GM12878 (cell line): ENCODE measurements at regions not wholly inside any gene's neighbourhood (a gene's known extent, or its start where the extent isn't known, plus 50 kb on each side); places are given as distances from the start of the nearest gene placed in this dataset.

Experiments used
- ATAC-seq: fragments of 200-7000 bp; cut with Tn5 transposase; 3 replicates; pipeline ENCODE4 v1.9.1; 2020; ENCODE audit warnings: mild to moderate bottlenecking, moderate library complexity
- BruUV-seq: library from RNA; stranded (reverse); fragments of 400-500 nt; replicated peaks from 2 replicates; lab custom pipeline; 2021; lab: Mats Ljungman, UMichigan
- CTCF ChIA-PET: fragments of 300-600 bp; sonication (Branson Sonifier 250); formaldehyde crosslinking; extraction: SDS; loops from one replicate; lab custom pipeline; 2021; ENCODE audit warnings: inconsistent platforms; lab: Yijun Ruan, JAX
- POLR2A ChIA-PET: fragments of 350-600 bp; formaldehyde crosslinking; extraction: SDS; loops from one replicate; lab custom pipeline; 2021; ENCODE audit warnings: inconsistent platforms; lab: Charles Lee
- RAD21 ChIA-PET: fragments of 300-600 bp; sonication (Branson Sonifier 250); formaldehyde crosslinking; loops from one replicate; lab custom pipeline; 2023; ENCODE audit warnings: antibody characterized with exemption; ENCODE audit not compliant: unreplicated experiment; lab: Charles Lee
- SMC1A ChIA-PET: fragments of 300-600 bp; sonication (Branson Sonifier 250); formaldehyde crosslinking; loops from one replicate; lab custom pipeline; 2023; ENCODE audit not compliant: unreplicated experiment, uncharacterized antibody; lab: Charles Lee
- DNase-seq: peaks from one replicate; pipeline ENCODE4 v3.0.0-alpha.2; 2011; ENCODE audit warnings: low read depth, low spot score
- FAIRE-seq: peaks from 3 replicates; lab custom pipeline; 2011; peaks lifted over from hg19 to GRCh38; lab: Jason Lieb, UNC
- H2AFZ ChIP-seq: 2 replicates; pipeline ENCODE4 v1.6.0; 2011; ENCODE audit warnings: low read depth, low read length, control low read depth; ENCODE audit not compliant: control insufficient read depth
- H3K27ac ChIP-seq: 2 replicates; pipeline ENCODE4 v1.5.1; 2011; ENCODE audit warnings: control low read depth; ENCODE audit not compliant: control insufficient read depth, insufficient read depth
- H3K27me3 ChIP-seq, 2 experiments: replicated peaks in 1 of 2; 2 replicates each; pipeline versions ENCODE4 v1.6.0 to v1.6.1; 2011; ENCODE audit warnings: low read length in 1 of 2; ENCODE audit not compliant: control insufficient read depth in 2 of 2, insufficient read depth in 2 of 2
- H3K36me3 ChIP-seq, 2 experiments: 2 replicates each; pipeline ENCODE4 v1.5.1; 2011; ENCODE audit warnings: low read length in 1 of 2; ENCODE audit not compliant: control insufficient read depth in 2 of 2, insufficient read depth in 2 of 2
- H3K4me1 ChIP-seq: 2 replicates; pipeline ENCODE4 v1.6.1; 2011; ENCODE audit warnings: mild to moderate bottlenecking, low read length, moderate library complexity, mixed read lengths; ENCODE audit not compliant: control insufficient read depth, insufficient read depth
- H3K4me2 ChIP-seq: 2 replicates; pipeline ENCODE4 v1.6.0; 2011; ENCODE audit warnings: control low read depth; ENCODE audit not compliant: control insufficient read depth, insufficient read depth
- H3K4me3 ChIP-seq: fragments of 200-600 bp; sonication (generic); 2 replicates; pipeline ENCODE4 v1.5.1; 2016
- H3K79me2 ChIP-seq: 2 replicates; pipeline ENCODE4 v1.6.0; 2011; ENCODE audit warnings: low read length; ENCODE audit not compliant: control insufficient read depth, insufficient read depth
- H3K9ac ChIP-seq: 2 replicates; pipeline ENCODE4 v1.8.0; 2011; ENCODE audit warnings: low read length, control low read depth, mixed read lengths; ENCODE audit not compliant: control insufficient read depth, insufficient read depth
- H3K9me3 ChIP-seq: replicated peaks from 3 replicates; pipeline ENCODE4 v1.5.1; 2011; ENCODE audit warnings: mild to moderate bottlenecking, low read length; ENCODE audit not compliant: control insufficient read depth, insufficient read depth
- H4K20me1 ChIP-seq: 2 replicates; pipeline ENCODE4 v1.6.0; 2011; ENCODE audit not compliant: control insufficient read depth, insufficient read depth
- BRCA1 ChIP-seq: IDR thresholded peaks from 2 replicates; pipeline ENCODE4 v1.6.1; 2011; ENCODE audit warnings: low read depth, low read length, improper control_type of control experiment
- CREB1 ChIP-seq: IDR thresholded peaks from 2 replicates; pipeline ENCODE4 v1.6.1; 2012; ENCODE audit warnings: low read depth, mild to moderate bottlenecking, inconsistent platforms
- EED ChIP-seq: sonication (generic); IDR thresholded peaks from 2 replicates; pipeline ENCODE4 v1.6.1; 2016; ENCODE audit warnings: antibody characterized with exemption, low read depth
- FOXM1 ChIP-seq: IDR thresholded peaks from 2 replicates; pipeline ENCODE4 v1.6.1; 2012; ENCODE audit warnings: low read depth, mild to moderate bottlenecking, inconsistent platforms, low read length, moderate library complexity
- GATAD2B ChIP-seq: fragments of 450-650 bp; conservative IDR thresholded peaks from 2 replicates; pipeline ENCODE4 v1.6.1; 2017; ENCODE audit warnings: low read depth, mild to moderate bottlenecking, moderate library complexity
- HSF1 ChIP-seq: fragments of 150-350 bp; IDR thresholded peaks from 2 replicates; pipeline ENCODE4 v1.6.1; 2014; ENCODE audit warnings: mild to moderate bottlenecking, low read depth, low read length
- IKZF2 ChIP-seq, 2 experiments: fragments of 450-650 bp; IDR thresholded peaks; 2 replicates each; pipeline ENCODE4 v1.6.1; 2017; ENCODE audit warnings: mild to moderate bottlenecking in 2 of 2, moderate library complexity in 2 of 2
- IRF4 ChIP-seq: IDR thresholded peaks from 2 replicates; pipeline ENCODE4 v1.6.1; 2011; ENCODE audit warnings: low read depth, low read length
- MYB ChIP-seq: fragments of 150-350 bp; IDR thresholded peaks from 2 replicates; pipeline ENCODE4 v1.6.1; 2014; ENCODE audit warnings: mild to moderate bottlenecking, low read depth, low read length, borderline replicate concordance
- SIX5 ChIP-seq: IDR thresholded peaks from 2 replicates; pipeline ENCODE4 v1.6.1; 2011; ENCODE audit warnings: mild to moderate bottlenecking, low read depth, low read length, moderate library complexity; ENCODE audit not compliant: severe bottlenecking
- SPI1 ChIP-seq: IDR thresholded peaks from 2 replicates; pipeline ENCODE4 v1.6.1; 2011; ENCODE audit warnings: low read depth, mild to moderate bottlenecking, low read length, moderate library complexity, borderline replicate concordance; ENCODE audit not compliant: insufficient read depth
- TARDBP ChIP-seq: IDR thresholded peaks from 2 replicates; pipeline ENCODE4 v1.6.1; 2016; ENCODE audit warnings: borderline replicate concordance
- TCF7 ChIP-seq: IDR thresholded peaks from 2 replicates; pipeline ENCODE4 v1.6.1; 2014; ENCODE audit warnings: antibody characterized with exemption, borderline replicate concordance
- WGBS: methylation state at CpG from one replicate; pipeline ENCODE4 v1.1.6; 2016; ENCODE audit warnings: low lambda C conversion rate; ENCODE audit not compliant: insufficient replicate concordance, insufficient coverage; ENCODE audit errors: missing lambda C conversion rate; 5-methylcytosine and 5-hydroxymethylcytosine counted together
- in situ Hi-C: fragments of 300-500 bp; cut with MboI; formaldehyde crosslinking; loops from 9 replicates; pipeline ENCODE4 v1.14.3; 2018; ENCODE audit warnings: mixed read lengths
- intact Hi-C: fragments of 100-400 bp; cut with micrococcal nuclease; formaldehyde crosslinking; loops from one replicate; pipeline ENCODE4 v1.14.2; 2022; ENCODE audit not compliant: unreplicated experiment
- TF ChIP-seq, protein P1 (sequence below): IDR thresholded peaks from 2 replicates; pipeline ENCODE4 v1.6.1; 2011; ENCODE audit warnings: borderline replicate concordance, low read depth, mild to moderate bottlenecking, moderate library complexity, mixed read lengths, low read length; ENCODE audit not compliant: insufficient read depth; ENCODE audit errors: extremely low read length

GRCh38 chr10:108413954-108414353 lies 1249.4 kb upstream of the SORCS1 start:
- Histone ChIP-seq H3K4me1 (no peaks in the 10 kb centered on the region), H3K9me3 (no peaks in the 10 kb centered on the region), H3K4me3 (no peak overlapping the region), H3K27me3 (no peaks in the 10 kb centered on the region), H3K36me3 (no peaks in the 10 kb centered on the region), H3K79me2 (no peaks in the 10 kb centered on the region), H2AFZ (no peak overlapping the region), H3K9ac (no peak overlapping the region), H3K27ac (no peak overlapping the region), H3K4me2 (no peak overlapping the region), H4K20me1 (no peaks in the 10 kb centered on the region)
- no peak for DNase-seq
- intact Hi-C loops (no loop called here), in situ Hi-C loops (no loop called here)
- SMC1A ChIA-PET: interaction anchor here (0.8 to 1.1 kb wide), 2 partner anchors 11 to 50 kb away, joined by 3 to 4 read pairs; no protein-coding TSS in a partner anchor
- CTCF ChIA-PET: no interaction called here
- 0% methylated on average over 4 of the region's 4 CpGs for WGBS
- no peak for FAIRE-seq
- no peak for ATAC-seq
- no TSS peak for BruUV-seq
- no peak for TF ChIP-seq TARDBP
- TF ChIP-seq FOXM1: no peak
- TF ChIP-seq TCF7: no peak
- no peak for TF ChIP-seq IRF4
- no peak for TF ChIP-seq MYB
- no peak for TF ChIP-seq HSF1
- TF ChIP-seq BRCA1: no peak
- TF ChIP-seq, protein P1, sequence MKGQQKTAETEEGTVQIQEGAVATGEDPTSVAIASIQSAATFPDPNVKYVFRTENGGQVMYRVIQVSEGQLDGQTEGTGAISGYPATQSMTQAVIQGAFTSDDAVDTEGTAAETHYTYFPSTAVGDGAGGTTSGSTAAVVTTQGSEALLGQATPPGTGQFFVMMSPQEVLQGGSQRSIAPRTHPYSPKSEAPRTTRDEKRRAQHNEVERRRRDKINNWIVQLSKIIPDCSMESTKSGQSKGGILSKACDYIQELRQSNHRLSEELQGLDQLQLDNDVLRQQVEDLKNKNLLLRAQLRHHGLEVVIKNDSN: no peak
- no peak for TF ChIP-seq SPI1
- no peak for TF ChIP-seq CREB1
- no peak for TF ChIP-seq EED
- TF ChIP-seq IKZF2 (IDR thresholded peaks at IDR 0.05): no peak
- TF ChIP-seq SIX5: no peak
- no peak for TF ChIP-seq GATAD2B
- RAD21 ChIA-PET: no interaction called here
- POLR2A ChIA-PET: no interaction called here
